ENCODE measurements at regions not wholly inside any gene's neighbourhood (a gene's known extent, or its start where the extent isn't known, plus 50 kb on each side); places are given as distances from the start of the nearest gene placed in this dataset.

DNA sequence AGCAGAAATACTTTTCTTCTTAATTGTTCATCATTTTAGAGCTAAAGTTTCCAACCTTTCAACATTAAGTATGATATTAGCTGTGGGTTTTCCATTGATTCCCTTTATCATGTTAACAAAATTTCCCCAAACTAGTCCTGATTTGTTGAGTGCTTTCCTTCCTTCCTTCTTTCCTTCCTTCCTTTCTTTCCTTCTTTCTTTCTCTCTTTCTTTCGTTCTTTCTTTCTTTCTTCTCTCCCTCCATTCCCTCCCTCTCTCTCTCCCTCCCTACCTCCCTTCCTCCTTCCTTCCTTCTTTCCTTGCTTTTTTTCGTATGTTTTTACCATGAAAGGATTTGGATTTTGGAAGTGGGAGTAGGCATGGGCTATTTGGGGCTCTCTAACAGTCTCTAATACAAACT lies 133.5 kb downstream of the LMNTD1 start:
- POLR2A ChIA-PET: no interaction called here
- CTCF ChIA-PET: interaction anchor here (0.6 to 0.7 kb wide), 2 partner anchors 16 to 1598 kb away, joined by 3 to 4 read pairs; no protein-coding TSS in a partner anchor
- no peak for DNase-seq (ENCODE audit: low read depth)
- Histone ChIP-seq H3K4me3 (ENCODE audit: low read depth, low read length) (no peak overlapping the region), H3K27me3 (ENCODE audit: control insufficient read depth, insufficient read depth, low read length) (no peaks in the 10 kb centered on the region), H3K36me3 (ENCODE audit: control insufficient read depth, insufficient read depth, low read length) (no peaks in the 10 kb centered on the region)
- TF ChIP-seq, protein P1, sequence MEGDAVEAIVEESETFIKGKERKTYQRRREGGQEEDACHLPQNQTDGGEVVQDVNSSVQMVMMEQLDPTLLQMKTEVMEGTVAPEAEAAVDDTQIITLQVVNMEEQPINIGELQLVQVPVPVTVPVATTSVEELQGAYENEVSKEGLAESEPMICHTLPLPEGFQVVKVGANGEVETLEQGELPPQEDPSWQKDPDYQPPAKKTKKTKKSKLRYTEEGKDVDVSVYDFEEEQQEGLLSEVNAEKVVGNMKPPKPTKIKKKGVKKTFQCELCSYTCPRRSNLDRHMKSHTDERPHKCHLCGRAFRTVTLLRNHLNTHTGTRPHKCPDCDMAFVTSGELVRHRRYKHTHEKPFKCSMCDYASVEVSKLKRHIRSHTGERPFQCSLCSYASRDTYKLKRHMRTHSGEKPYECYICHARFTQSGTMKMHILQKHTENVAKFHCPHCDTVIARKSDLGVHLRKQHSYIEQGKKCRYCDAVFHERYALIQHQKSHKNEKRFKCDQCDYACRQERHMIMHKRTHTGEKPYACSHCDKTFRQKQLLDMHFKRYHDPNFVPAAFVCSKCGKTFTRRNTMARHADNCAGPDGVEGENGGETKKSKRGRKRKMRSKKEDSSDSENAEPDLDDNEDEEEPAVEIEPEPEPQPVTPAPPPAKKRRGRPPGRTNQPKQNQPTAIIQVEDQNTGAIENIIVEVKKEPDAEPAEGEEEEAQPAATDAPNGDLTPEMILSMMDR (IDR thresholded peaks at IDR 0.05; ENCODE audit: insufficient read depth, low read depth, low read length): no peak

GRCh38 chr12:25417071-25417470 lies 136.0 kb downstream of the LMNTD1 start:
- Histone ChIP-seq H3K27me3 (ENCODE audit: control insufficient read depth, insufficient read depth, low read length) (no peaks in the 10 kb centered on the region; the same call in 1 of the 2 replicates), H3K36me3 (ENCODE audit: control insufficient read depth, insufficient read depth, low read length) (no peaks in the 10 kb centered on the region), H3K4me3 (ENCODE audit: low read depth, low read length) (no peak overlapping the region)
- DNase-seq (ENCODE audit: low read depth): no peak
- ChIA-PET CTCF (interaction anchor here (0.6 kb wide), 1 partner anchor 1469 kb away, joined by 3 read pairs; no protein-coding TSS in a partner anchor), POLR2A (no interaction called here)
- TF ChIP-seq, protein P1 (IDR thresholded peaks at IDR 0.05; ENCODE audit: insufficient read depth, low read depth, low read length): no peak

- no peak for DNase-seq (ENCODE audit: low read depth)
- POLR2A ChIA-PET: no interaction called here
- TF ChIP-seq, protein P1 (IDR thresholded peaks at IDR 0.05; ENCODE audit: insufficient read depth, low read depth, low read length): no peak
- Histone ChIP-seq H3K36me3 (ENCODE audit: control insufficient read depth, insufficient read depth, low read length) (no peaks in the 10 kb centered on the region), H3K4me3 (ENCODE audit: low read depth, low read length) (no peak overlapping the region), H3K27me3 (ENCODE audit: control insufficient read depth, insufficient read depth, low read length) (no peaks in the 10 kb centered on the region; the same call in 1 of the 2 replicates)
- CTCF ChIA-PET: interaction anchor here (0.6 kb wide), 1 partner anchor 1469 kb away, joined by 3 read pairs; no protein-coding TSS in a partner anchor
Measured at GRCh38 chr12:25416516-25416915, 136.6 kb downstream of the LMNTD1 start.

- DNase-seq (ENCODE audit: low read depth): no peak
- H3K36me3 ChIP-seq (ENCODE audit: control insufficient read depth, insufficient read depth, low read length): no peaks in the 10 kb centered on the region
- TF ChIP-seq, protein P1 (IDR thresholded peaks at IDR 0.05; ENCODE audit: insufficient read depth, low read depth, low read length): no peak
- ChIA-PET CTCF (interaction anchor here (0.7 kb wide), 1 partner anchor 378 kb away, joined by 3 read pairs; no protein-coding TSS in a partner anchor), POLR2A (no interaction called here)
- no peak overlapping the region for H3K4me3 ChIP-seq (ENCODE audit: low read depth, low read length)
- no peaks in the 10 kb centered on the region; the same call in 1 of the 2 replicates for H3K27me3 ChIP-seq (ENCODE audit: control insufficient read depth, insufficient read depth, low read length)
Measured at GRCh38 chr12:25415004-25415403, 138.1 kb downstream of the LMNTD1 start.

- H3K36me3 ChIP-seq (ENCODE audit: control insufficient read depth, insufficient read depth, low read length): no peaks in the 10 kb centered on the region
- H3K27me3 ChIP-seq (ENCODE audit: control insufficient read depth, insufficient read depth, low read length): no peaks in the 10 kb centered on the region; the same call in 1 of the 2 replicates
- H3K4me3 ChIP-seq (ENCODE audit: low read depth, low read length): no peak overlapping the region
- CTCF ChIA-PET: no interaction called here
- TF ChIP-seq, protein P1 (IDR thresholded peaks at IDR 0.05; ENCODE audit: insufficient read depth, low read depth, low read length): no peak
- DNase-seq (ENCODE audit: low read depth): no peak
- POLR2A ChIA-PET: no interaction called here
Measured at GRCh38 chr12:25412735-25413134, 140.3 kb downstream of the LMNTD1 start.
